Stomach smooth muscle (tissue), 2 donors: ENCODE measurements at regions not wholly inside any gene's neighbourhood (a gene's known extent, or its start where the extent isn't known, plus 50 kb on each side); places are given as distances from the start of the nearest gene placed in this dataset.

Experiments
- H3K27ac ChIP-seq: one replicate; pipeline ENCODE4 v1.7.0; 2013; ENCODE audit warnings: mild to moderate bottlenecking, low read length, inconsistent platforms
- H3K27me3 ChIP-seq, 2 donors: one replicate each; pipeline ENCODE4 v1.7.0; 2013; ENCODE audit warnings: low read length in 2 of 2; ENCODE audit not compliant: insufficient read depth in 2 of 2, control insufficient read depth in 1 of 2
- H3K36me3 ChIP-seq, 2 donors: one replicate each; pipeline ENCODE4 v1.7.0; 2013; ENCODE audit warnings: low read length in 2 of 2; ENCODE audit not compliant: control insufficient read depth in 2 of 2, insufficient read depth in 2 of 2
- H3K4me1 ChIP-seq: one replicate; pipeline ENCODE4 v1.7.0; 2013; ENCODE audit warnings: low read length; ENCODE audit not compliant: control insufficient read depth, insufficient read depth
- H3K4me3 ChIP-seq, 2 donors: one replicate each; pipeline ENCODE4 v1.7.0; 2013; ENCODE audit warnings: low read length in 2 of 2
- H3K9ac ChIP-seq, 2 donors: one replicate each; pipeline ENCODE4 v1.7.0; 2013; ENCODE audit warnings: low read length in 2 of 2, mild to moderate bottlenecking in 1 of 2
- H3K9me3 ChIP-seq, 2 donors: one replicate each; pipeline ENCODE4 v1.7.0; 2013; ENCODE audit warnings: low read length in 2 of 2; ENCODE audit not compliant: control insufficient read depth in 2 of 2
- donor health status: healthy.
- donor health status: Pancreatic carcinoma.

- no peaks in the 10 kb centered on the region for H3K27me3 ChIP-seq
- no peak overlapping the region for H3K4me3 ChIP-seq
- H3K9me3 ChIP-seq: no peaks in the 10 kb centered on the region
- no peak overlapping the region for H3K9ac ChIP-seq
- no peak overlapping the region for H3K27ac ChIP-seq
- no peaks in the 10 kb centered on the region for H3K36me3 ChIP-seq
- H3K4me1 ChIP-seq: no peaks in the 10 kb centered on the region
Measured at GRCh38 chr3:106014971-106015370, 146.2 kb upstream of the CBLB start.

DNA sequence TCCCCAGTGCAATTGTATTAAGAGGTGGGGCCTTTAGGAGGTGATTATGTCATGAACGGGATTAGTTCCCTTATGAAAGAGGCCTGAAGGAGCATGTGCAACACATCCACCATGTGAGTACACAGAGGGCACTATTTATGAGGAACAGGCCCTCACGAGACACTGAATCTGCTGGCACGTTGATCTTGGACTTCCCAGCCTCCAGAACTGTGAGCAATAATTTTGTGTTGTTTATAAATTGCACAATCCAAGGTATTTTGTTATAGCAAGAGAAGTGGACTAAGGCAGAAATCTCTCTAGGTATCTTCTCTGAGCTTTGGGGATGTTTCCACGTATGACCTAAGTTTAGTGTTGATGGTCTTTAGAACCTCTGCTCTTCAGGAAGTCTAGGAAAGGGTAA, 149.3 kb upstream of the CBLB start:
- no peaks in the 10 kb centered on the region for H3K36me3 ChIP-seq
- no peak overlapping the region for H3K9ac ChIP-seq
- H3K9me3 ChIP-seq: no peaks in the 10 kb centered on the region
- H3K27me3 ChIP-seq: no peaks in the 10 kb centered on the region
- H3K4me1 ChIP-seq: no peaks in the 10 kb centered on the region
- no peak overlapping the region for H3K27ac ChIP-seq
- no peak overlapping the region for H3K4me3 ChIP-seq

- Histone ChIP-seq H3K27me3 (no peaks in the 10 kb centered on the region), H3K9ac (no peak overlapping the region), H3K27ac (no peak overlapping the region), H3K9me3 (no peaks in the 10 kb centered on the region), H3K36me3 (no peaks in the 10 kb centered on the region), H3K4me1 (no peaks in the 10 kb centered on the region), H3K4me3 (no peak overlapping the region)
Measured at GRCh38 chr3:106018929-106019550, 150.2 kb upstream of the CBLB start.

GRCh38 chr3:106022913-106023312, 154.1 kb upstream of the CBLB start:
- no peaks in the 10 kb centered on the region for H3K9me3 ChIP-seq
- no peaks in the 10 kb centered on the region for H3K27me3 ChIP-seq
- H3K4me3 ChIP-seq: no peak overlapping the region
- H3K4me1 ChIP-seq: no peaks in the 10 kb centered on the region
- no peak overlapping the region for H3K27ac ChIP-seq
- no peak overlapping the region for H3K9ac ChIP-seq
- no peaks in the 10 kb centered on the region for H3K36me3 ChIP-seq

- Histone ChIP-seq H3K36me3 (no peaks in the 10 kb centered on the region), H3K4me1 (no peaks in the 10 kb centered on the region), H3K27me3 (no peaks in the 10 kb centered on the region), H3K9ac (no peak overlapping the region), H3K4me3 (no peak overlapping the region), H3K27ac (no peak overlapping the region), H3K9me3 (no peaks in the 10 kb centered on the region)
Measured at GRCh38 chr3:106025151-106025722, 156.4 kb upstream of the CBLB start.

- Histone ChIP-seq H3K9me3 (no peaks in the 10 kb centered on the region), H3K27ac (no peak overlapping the region), H3K9ac (no peak overlapping the region), H3K27me3 (no peaks in the 10 kb centered on the region), H3K4me3 (no peak overlapping the region), H3K4me1 (no peaks in the 10 kb centered on the region), H3K36me3 (no peaks in the 10 kb centered on the region)
Measured at GRCh38 chr3:106029954-106030626, 161.3 kb upstream of the CBLB start.

DNA sequence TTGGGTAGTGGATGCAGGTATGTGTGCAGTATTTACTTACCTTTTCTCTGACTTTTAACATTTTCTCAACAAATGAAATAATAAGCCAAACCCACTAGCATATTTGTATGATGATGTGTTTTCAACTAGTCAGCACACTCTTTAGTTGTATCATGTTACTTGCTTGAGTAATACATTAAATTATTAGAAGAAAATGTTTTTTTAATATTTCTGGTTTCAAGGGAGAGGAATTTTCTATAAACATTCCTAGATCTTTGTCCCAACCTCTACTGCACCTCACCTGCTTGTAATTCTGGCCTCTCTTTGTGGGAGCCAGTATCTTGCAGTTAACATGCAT, 161.8 kb upstream of the CBLB start:
- Histone ChIP-seq H3K36me3 (no peaks in the 10 kb centered on the region), H3K9ac (no peak overlapping the region), H3K4me1 (no peaks in the 10 kb centered on the region), H3K27me3 (no peaks in the 10 kb centered on the region), H3K9me3 (no peaks in the 10 kb centered on the region), H3K4me3 (no peak overlapping the region), H3K27ac (no peak overlapping the region)

- Histone ChIP-seq H3K9ac (no peak overlapping the region), H3K36me3 (no peaks in the 10 kb centered on the region), H3K9me3 (no peaks in the 10 kb centered on the region), H3K4me3 (no peak overlapping the region), H3K27me3 (no peaks in the 10 kb centered on the region), H3K4me1 (no peaks in the 10 kb centered on the region), H3K27ac (no peak overlapping the region)
Measured at GRCh38 chr3:106032479-106032878, 163.7 kb upstream of the CBLB start.

DNA sequence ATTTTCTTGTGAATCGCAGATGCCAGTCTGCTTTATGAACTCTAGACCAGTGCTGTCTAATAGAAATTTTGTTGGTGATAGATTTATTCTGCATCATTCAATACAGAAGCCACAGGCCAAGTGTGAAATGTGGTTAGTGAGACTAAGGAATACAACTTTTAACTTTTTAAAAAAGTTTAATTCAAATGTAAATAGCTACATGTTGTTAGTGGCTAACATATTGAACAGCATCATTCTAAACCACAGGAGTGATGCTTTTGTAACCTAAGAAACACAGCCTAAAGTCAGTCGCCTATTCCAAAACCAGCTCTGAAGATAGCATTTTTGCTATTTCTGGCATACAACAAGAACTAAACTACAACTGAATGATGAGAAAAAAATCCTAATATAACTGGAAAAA, 164.8 kb upstream of the CBLB start:
- Histone ChIP-seq H3K9me3 (no peaks in the 10 kb centered on the region), H3K27me3 (no peaks in the 10 kb centered on the region), H3K4me1 (no peaks in the 10 kb centered on the region), H3K9ac (no peak overlapping the region), H3K27ac (no peak overlapping the region), H3K36me3 (no peaks in the 10 kb centered on the region), H3K4me3 (no peak overlapping the region)

DNA sequence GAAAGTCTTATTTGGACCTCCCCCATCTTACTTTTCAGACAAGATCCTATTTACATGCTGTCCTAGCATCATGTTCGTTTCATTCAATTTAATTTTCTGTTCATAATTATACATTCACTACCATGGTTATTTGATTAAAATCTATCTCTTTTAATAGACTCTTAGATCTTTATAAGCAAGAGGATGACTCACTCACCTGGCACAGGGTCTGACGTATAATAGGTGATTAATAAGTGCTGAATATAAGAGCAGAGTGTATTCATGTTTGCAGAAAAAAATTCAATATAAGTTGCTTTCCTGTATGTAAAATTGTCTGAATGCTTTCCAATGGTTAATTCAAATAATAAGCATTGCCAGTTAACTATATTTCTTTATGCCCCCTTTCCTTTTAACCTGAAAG, 165.5 kb upstream of the CBLB start:
- Histone ChIP-seq H3K4me1 (no peaks in the 10 kb centered on the region), H3K9me3 (no peaks in the 10 kb centered on the region), H3K4me3 (no peak overlapping the region), H3K27me3 (no peaks in the 10 kb centered on the region), H3K36me3 (no peaks in the 10 kb centered on the region), H3K27ac (no peak overlapping the region), H3K9ac (no peak overlapping the region)

GRCh38 chr3:106035619-106036018, 166.8 kb upstream of the CBLB start:
- no peaks in the 10 kb centered on the region for H3K4me1 ChIP-seq
- no peaks in the 10 kb centered on the region for H3K9me3 ChIP-seq
- no peaks in the 10 kb centered on the region for H3K27me3 ChIP-seq
- H3K27ac ChIP-seq: no peak overlapping the region
- H3K4me3 ChIP-seq: no peak overlapping the region
- no peak overlapping the region for H3K9ac ChIP-seq
- H3K36me3 ChIP-seq: no peaks in the 10 kb centered on the region
